UCSD-AML1 (cell line): ENCODE measurements at regions not wholly inside any gene's neighbourhood (a gene's known extent, or its start where the extent isn't known, plus 50 kb on each side); places are given as distances from the start of the nearest gene placed in this dataset.
A peak's percentile ranks its signal among the peaks of the same experiment; 100 is the strongest.

Experiments used
- DNase-seq: peaks from one replicate; lab custom pipeline; 2025; ENCODE audit not compliant: unreplicated experiment; lab: John Stamatoyannopoulos, UW

- DNase-seq, result no peak
These were observed 232.2 kb upstream of the ROBO1 start for GRCh38 chr3:80000022-80000421.

- DNase-seq, result no peak
These were observed 226.6 kb upstream of the ROBO1 start for GRCh38 chr3:79994397-79994796.

GRCh38 chr3:79986338-79986737, 218.5 kb upstream of the ROBO1 start:
- no peak for DNase-seq

- DNase-seq, result no peak
These were observed 218.0 kb upstream of the ROBO1 start for GRCh38 chr3:79985816-79986215.

GRCh38 chr3:79983118-79983517, 215.3 kb upstream of the ROBO1 start:
- no peak for DNase-seq

GRCh38 chr3:79979990-79980389, 212.2 kb upstream of the ROBO1 start:
- no peak for DNase-seq

GRCh38 chr3:79976466-79976865, 208.7 kb upstream of the ROBO1 start:
- DNase-seq, result no peak

- no peak for DNase-seq
These were observed 206.3 kb upstream of the ROBO1 start for GRCh38 chr3:79973917-79974595.

- no peak for DNase-seq
These were observed 205.7 kb upstream of the ROBO1 start for GRCh38 chr3:79973482-79973881.

- no peak for DNase-seq
These were observed 200.6 kb upstream of the ROBO1 start for GRCh38 chr3:79968418-79968817.

GRCh38 chr3:79960594-79960993, 192.8 kb upstream of the ROBO1 start:
- no peak for DNase-seq

- no peak for DNase-seq
These were observed 189.3 kb upstream of the ROBO1 start for GRCh38 chr3:79957066-79957465.

GRCh38 chr3:79954756-79955155, 187.0 kb upstream of the ROBO1 start:
- DNase-seq, result no peak

GRCh38 chr3:79953591-79954101, 185.8 kb upstream of the ROBO1 start:
- DNase-seq, result no peak

GRCh38 chr3:79951426-79951825, 183.6 kb upstream of the ROBO1 start:
- peak; percentile 1 for DNase-seq

- DNase-seq, result no peak
These were observed 180.2 kb upstream of the ROBO1 start for GRCh38 chr3:79947957-79948356.

GRCh38 chr3:79947469-79947868, 179.7 kb upstream of the ROBO1 start:
- no peak for DNase-seq

GRCh38 chr3:79937567-79937966, 169.8 kb upstream of the ROBO1 start:
- peak; percentile 0 for DNase-seq

GRCh38 chr3:79930196-79930595, 162.4 kb upstream of the ROBO1 start:
- DNase-seq, result peak; percentile 6

- DNase-seq, result peak; percentile 4
These were observed 161.1 kb upstream of the ROBO1 start for GRCh38 chr3:79928687-79929408.

GRCh38 chr3:79926522-79926921, 158.7 kb upstream of the ROBO1 start:
- no peak for DNase-seq

- DNase-seq, result no peak
These were observed 154.8 kb upstream of the ROBO1 start for GRCh38 chr3:79922633-79923032.
